ENCODE measurements at regions not wholly inside any gene's neighbourhood (a gene's known extent, or its start where the extent isn't known, plus 50 kb on each side); places are given as distances from the start of the nearest gene placed in this dataset.

- H3K27ac ChIP-seq: no peak overlapping the region
- no peaks in the 10 kb centered on the region for H3K36me3 ChIP-seq (replicated peaks)
- no peaks in the 10 kb centered on the region for H3K27me3 ChIP-seq (replicated peaks)
- DNase-seq: no peak
- TF ChIP-seq CTCF (IDR thresholded peaks at IDR 0.05; ENCODE audit: low read depth, low read length, missing control alignments): no peak
- in situ Hi-C loops (cut with HindIII; ENCODE audit: low pct_ligation_motif_present, low sequenced_read_pairs): no loop called here
- H3K4me3 ChIP-seq (ENCODE audit: low read depth, low read length): no peak overlapping the region
These were observed 146.3 kb upstream of the APCDD1 start for GRCh38 chr18:10308154-10308553.

GRCh38 chr18:10310626-10311025, 143.8 kb upstream of the APCDD1 start:
- H3K4me3 ChIP-seq (ENCODE audit: low read depth, low read length): no peak overlapping the region
- no peaks in the 10 kb centered on the region for H3K36me3 ChIP-seq (replicated peaks)
- no peaks in the 10 kb centered on the region for H3K27me3 ChIP-seq (replicated peaks)
- in situ Hi-C loops (cut with HindIII; ENCODE audit: low pct_ligation_motif_present, low sequenced_read_pairs): no loop called here
- no peak for TF ChIP-seq CTCF (IDR thresholded peaks at IDR 0.05; ENCODE audit: low read depth, low read length, missing control alignments)
- H3K27ac ChIP-seq: no peak overlapping the region
- no peak for DNase-seq

- no peak overlapping the region for H3K4me3 ChIP-seq (ENCODE audit: low read depth, low read length)
- no peak for TF ChIP-seq CTCF (IDR thresholded peaks at IDR 0.05; ENCODE audit: low read depth, low read length, missing control alignments)
- no peaks in the 10 kb centered on the region for H3K36me3 ChIP-seq (replicated peaks)
- H3K27ac ChIP-seq: no peak overlapping the region
- no peaks in the 10 kb centered on the region for H3K27me3 ChIP-seq (replicated peaks)
- in situ Hi-C loops (cut with HindIII; ENCODE audit: low pct_ligation_motif_present, low sequenced_read_pairs): no loop called here
- no peak for DNase-seq
These were observed 142.0 kb upstream of the APCDD1 start for GRCh38 chr18:10312326-10313015.

- no peaks in the 10 kb centered on the region for H3K27me3 ChIP-seq (replicated peaks)
- DNase-seq: no peak
- H3K4me3 ChIP-seq (ENCODE audit: low read depth, low read length): no peak overlapping the region
- H3K27ac ChIP-seq: no peak overlapping the region
- H3K36me3 ChIP-seq (replicated peaks): no peaks in the 10 kb centered on the region
- in situ Hi-C loops (cut with HindIII; ENCODE audit: low pct_ligation_motif_present, low sequenced_read_pairs): no loop called here
- TF ChIP-seq CTCF (IDR thresholded peaks at IDR 0.05; ENCODE audit: low read depth, low read length, missing control alignments): no peak
These were observed 141.5 kb upstream of the APCDD1 start for GRCh38 chr18:10313016-10313342.

- no peak overlapping the region for H3K27ac ChIP-seq
- H3K36me3 ChIP-seq (replicated peaks): no peaks in the 10 kb centered on the region
- no peaks in the 10 kb centered on the region for H3K27me3 ChIP-seq (replicated peaks)
- in situ Hi-C loops (cut with HindIII; ENCODE audit: low pct_ligation_motif_present, low sequenced_read_pairs): no loop called here
- H3K4me3 ChIP-seq (ENCODE audit: low read depth, low read length): no peak overlapping the region
- no peak for TF ChIP-seq CTCF (IDR thresholded peaks at IDR 0.05; ENCODE audit: low read depth, low read length, missing control alignments)
- no peak for DNase-seq
These were observed 140.4 kb upstream of the APCDD1 start for GRCh38 chr18:10314066-10314465.

GRCh38 chr18:10315522-10315921, 138.9 kb upstream of the APCDD1 start:
- Histone ChIP-seq H3K27ac (no peak overlapping the region), H3K4me3 (ENCODE audit: low read depth, low read length) (no peak overlapping the region), H3K36me3 (replicated peaks) (no peaks in the 10 kb centered on the region), H3K27me3 (replicated peaks) (no peaks in the 10 kb centered on the region)
- DNase-seq: no peak
- in situ Hi-C loops (cut with HindIII; ENCODE audit: low pct_ligation_motif_present, low sequenced_read_pairs): no loop called here
- no peak for TF ChIP-seq CTCF (IDR thresholded peaks at IDR 0.05; ENCODE audit: low read depth, low read length, missing control alignments)

All from brain microvascular endothelial cell (primary cell).